ENCODE measurements at regions not wholly inside any gene's neighbourhood (a gene's known extent, or its start where the extent isn't known, plus 50 kb on each side); places are given as distances from the start of the nearest gene placed in this dataset.
A peak's percentile ranks its signal among the peaks of the same experiment; 100 is the strongest.

DNA sequence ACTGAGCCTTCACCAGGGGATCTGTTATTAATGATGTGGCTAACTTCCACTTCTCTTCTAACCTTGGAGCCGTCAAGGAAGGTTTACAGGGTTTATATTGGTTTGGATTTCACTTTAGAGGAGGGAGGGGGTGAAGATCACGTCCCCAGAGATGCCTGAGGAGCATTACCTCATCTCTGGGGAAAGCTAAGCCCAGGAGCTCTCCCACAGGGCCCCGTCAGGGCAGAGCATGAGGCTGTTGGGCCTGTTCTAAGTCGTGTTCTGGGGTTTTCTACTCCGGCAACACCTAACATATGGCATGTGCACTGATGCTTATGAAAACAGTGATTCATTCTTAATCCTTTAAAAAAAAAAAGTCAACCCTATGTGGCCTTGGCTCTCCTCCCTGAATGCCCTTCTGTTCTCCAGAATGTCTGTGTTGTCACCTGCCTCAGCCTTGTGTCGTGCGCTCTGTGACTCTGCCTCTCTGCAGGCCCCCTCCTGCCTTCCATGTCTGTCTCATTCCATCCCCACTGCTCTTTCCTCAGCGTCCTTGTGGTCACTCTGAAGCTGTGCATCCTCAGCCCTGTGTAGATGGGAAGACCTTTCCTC is 97.4 kb upstream of the JARID2 start (continued):
- TF ChIP-seq ZNF654 (tag by site-specific recombination; IDR thresholded peaks at IDR 0.05; ENCODE audit: low read depth) (no peak), TRIM28 (IDR thresholded peaks at IDR 0.05; ENCODE audit: borderline replicate concordance, low read length) (no peak), ZNF132 (tag by site-specific recombination; IDR thresholded peaks at IDR 0.05; ENCODE audit: borderline replicate concordance) (no peak), ZNF561 (tag by site-specific recombination; IDR thresholded peaks at IDR 0.05; ENCODE audit: borderline replicate concordance) (peak; percentile 60; the same call in 1 of the 2 replicates), ZBTB8A (tag by site-specific recombination; IDR thresholded peaks at IDR 0.05) (peak; percentile 55), SALL2 (tag by site-specific recombination; IDR thresholded peaks at IDR 0.05; ENCODE audit: borderline replicate concordance) (no peak), ZNF157 (tag by site-specific recombination; IDR thresholded peaks at IDR 0.05) (no peak), BCL11A (tag by site-specific recombination; IDR thresholded peaks at IDR 0.05; ENCODE audit: low read depth) (no peak), ZNF248 (tag by site-specific recombination; IDR thresholded peaks at IDR 0.05) (no peak), ZNF302 (tag by site-specific recombination; IDR thresholded peaks at IDR 0.05; ENCODE audit: low read depth) (no peak), GLIS2 (tag by site-specific recombination; IDR thresholded peaks at IDR 0.05) (peak; percentile 47), ZNF274 (IDR thresholded peaks at IDR 0.05; ENCODE audit: low read length) (no peak), ZNF274 (tag by site-specific recombination; IDR thresholded peaks at IDR 0.05; ENCODE audit: borderline replicate concordance) (no peak), ZNF416 (tag by site-specific recombination; IDR thresholded peaks at IDR 0.05) (no peak), MEIS1 (CRISPR knock-in tag; IDR thresholded peaks at IDR 0.05; ENCODE audit: borderline replicate concordance) (no peak), ZNF169 (tag by site-specific recombination; IDR thresholded peaks at IDR 0.05) (no peak), ZNF239 (tag by site-specific recombination; IDR thresholded peaks at IDR 0.05) (no peak), OVOL3 (tag by site-specific recombination; IDR thresholded peaks at IDR 0.05) (no peak), ZNF354C (tag by site-specific recombination; IDR thresholded peaks at IDR 0.05; ENCODE audit: borderline replicate concordance, low read depth) (no peak), ZNF670 (tag by site-specific recombination; IDR thresholded peaks at IDR 0.05; ENCODE audit: low read depth) (no peak), YY2 (tag by site-specific recombination; IDR thresholded peaks at IDR 0.05) (no peak), HOXD13 (CRISPR knock-in tag; IDR thresholded peaks at IDR 0.05; ENCODE audit: borderline replicate concordance) (no peak)
- TF ChIP-seq, protein P1, sequence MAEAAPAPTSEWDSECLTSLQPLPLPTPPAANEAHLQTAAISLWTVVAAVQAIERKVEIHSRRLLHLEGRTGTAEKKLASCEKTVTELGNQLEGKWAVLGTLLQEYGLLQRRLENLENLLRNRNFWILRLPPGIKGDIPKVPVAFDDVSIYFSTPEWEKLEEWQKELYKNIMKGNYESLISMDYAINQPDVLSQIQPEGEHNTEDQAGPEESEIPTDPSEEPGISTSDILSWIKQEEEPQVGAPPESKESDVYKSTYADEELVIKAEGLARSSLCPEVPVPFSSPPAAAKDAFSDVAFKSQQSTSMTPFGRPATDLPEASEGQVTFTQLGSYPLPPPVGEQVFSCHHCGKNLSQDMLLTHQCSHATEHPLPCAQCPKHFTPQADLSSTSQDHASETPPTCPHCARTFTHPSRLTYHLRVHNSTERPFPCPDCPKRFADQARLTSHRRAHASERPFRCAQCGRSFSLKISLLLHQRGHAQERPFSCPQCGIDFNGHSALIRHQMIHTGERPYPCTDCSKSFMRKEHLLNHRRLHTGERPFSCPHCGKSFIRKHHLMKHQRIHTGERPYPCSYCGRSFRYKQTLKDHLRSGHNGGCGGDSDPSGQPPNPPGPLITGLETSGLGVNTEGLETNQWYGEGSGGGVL (tag by site-specific recombination; IDR thresholded peaks at IDR 0.05) = no peak
- TF ChIP-seq, protein P2, sequence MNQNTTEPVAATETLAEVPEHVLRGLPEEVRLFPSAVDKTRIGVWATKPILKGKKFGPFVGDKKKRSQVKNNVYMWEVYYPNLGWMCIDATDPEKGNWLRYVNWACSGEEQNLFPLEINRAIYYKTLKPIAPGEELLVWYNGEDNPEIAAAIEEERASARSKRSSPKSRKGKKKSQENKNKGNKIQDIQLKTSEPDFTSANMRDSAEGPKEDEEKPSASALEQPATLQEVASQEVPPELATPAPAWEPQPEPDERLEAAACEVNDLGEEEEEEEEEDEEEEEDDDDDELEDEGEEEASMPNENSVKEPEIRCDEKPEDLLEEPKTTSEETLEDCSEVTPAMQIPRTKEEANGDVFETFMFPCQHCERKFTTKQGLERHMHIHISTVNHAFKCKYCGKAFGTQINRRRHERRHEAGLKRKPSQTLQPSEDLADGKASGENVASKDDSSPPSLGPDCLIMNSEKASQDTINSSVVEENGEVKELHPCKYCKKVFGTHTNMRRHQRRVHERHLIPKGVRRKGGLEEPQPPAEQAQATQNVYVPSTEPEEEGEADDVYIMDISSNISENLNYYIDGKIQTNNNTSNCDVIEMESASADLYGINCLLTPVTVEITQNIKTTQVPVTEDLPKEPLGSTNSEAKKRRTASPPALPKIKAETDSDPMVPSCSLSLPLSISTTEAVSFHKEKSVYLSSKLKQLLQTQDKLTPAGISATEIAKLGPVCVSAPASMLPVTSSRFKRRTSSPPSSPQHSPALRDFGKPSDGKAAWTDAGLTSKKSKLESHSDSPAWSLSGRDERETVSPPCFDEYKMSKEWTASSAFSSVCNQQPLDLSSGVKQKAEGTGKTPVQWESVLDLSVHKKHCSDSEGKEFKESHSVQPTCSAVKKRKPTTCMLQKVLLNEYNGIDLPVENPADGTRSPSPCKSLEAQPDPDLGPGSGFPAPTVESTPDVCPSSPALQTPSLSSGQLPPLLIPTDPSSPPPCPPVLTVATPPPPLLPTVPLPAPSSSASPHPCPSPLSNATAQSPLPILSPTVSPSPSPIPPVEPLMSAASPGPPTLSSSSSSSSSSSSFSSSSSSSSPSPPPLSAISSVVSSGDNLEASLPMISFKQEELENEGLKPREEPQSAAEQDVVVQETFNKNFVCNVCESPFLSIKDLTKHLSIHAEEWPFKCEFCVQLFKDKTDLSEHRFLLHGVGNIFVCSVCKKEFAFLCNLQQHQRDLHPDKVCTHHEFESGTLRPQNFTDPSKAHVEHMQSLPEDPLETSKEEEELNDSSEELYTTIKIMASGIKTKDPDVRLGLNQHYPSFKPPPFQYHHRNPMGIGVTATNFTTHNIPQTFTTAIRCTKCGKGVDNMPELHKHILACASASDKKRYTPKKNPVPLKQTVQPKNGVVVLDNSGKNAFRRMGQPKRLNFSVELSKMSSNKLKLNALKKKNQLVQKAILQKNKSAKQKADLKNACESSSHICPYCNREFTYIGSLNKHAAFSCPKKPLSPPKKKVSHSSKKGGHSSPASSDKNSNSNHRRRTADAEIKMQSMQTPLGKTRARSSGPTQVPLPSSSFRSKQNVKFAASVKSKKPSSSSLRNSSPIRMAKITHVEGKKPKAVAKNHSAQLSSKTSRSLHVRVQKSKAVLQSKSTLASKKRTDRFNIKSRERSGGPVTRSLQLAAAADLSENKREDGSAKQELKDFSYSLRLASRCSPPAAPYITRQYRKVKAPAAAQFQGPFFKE (tag by site-specific recombination; IDR thresholded peaks at IDR 0.05; ENCODE audit: borderline replicate concordance) = no peak
- TF ChIP-seq, protein P3, sequence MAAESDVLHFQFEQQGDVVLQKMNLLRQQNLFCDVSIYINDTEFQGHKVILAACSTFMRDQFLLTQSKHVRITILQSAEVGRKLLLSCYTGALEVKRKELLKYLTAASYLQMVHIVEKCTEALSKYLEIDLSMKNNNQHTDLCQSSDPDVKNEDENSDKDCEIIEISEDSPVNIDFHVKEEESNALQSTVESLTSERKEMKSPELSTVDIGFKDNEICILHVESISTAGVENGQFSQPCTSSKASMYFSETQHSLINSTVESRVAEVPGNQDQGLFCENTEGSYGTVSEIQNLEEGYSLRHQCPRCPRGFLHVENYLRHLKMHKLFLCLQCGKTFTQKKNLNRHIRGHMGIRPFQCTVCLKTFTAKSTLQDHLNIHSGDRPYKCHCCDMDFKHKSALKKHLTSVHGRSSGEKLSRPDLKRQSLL (tag by site-specific recombination; IDR thresholded peaks at IDR 0.05) = no peak
- TF ChIP-seq, protein P4, sequence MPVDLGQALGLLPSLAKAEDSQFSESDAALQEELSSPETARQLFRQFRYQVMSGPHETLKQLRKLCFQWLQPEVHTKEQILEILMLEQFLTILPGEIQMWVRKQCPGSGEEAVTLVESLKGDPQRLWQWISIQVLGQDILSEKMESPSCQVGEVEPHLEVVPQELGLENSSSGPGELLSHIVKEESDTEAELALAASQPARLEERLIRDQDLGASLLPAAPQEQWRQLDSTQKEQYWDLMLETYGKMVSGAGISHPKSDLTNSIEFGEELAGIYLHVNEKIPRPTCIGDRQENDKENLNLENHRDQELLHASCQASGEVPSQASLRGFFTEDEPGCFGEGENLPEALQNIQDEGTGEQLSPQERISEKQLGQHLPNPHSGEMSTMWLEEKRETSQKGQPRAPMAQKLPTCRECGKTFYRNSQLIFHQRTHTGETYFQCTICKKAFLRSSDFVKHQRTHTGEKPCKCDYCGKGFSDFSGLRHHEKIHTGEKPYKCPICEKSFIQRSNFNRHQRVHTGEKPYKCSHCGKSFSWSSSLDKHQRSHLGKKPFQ (tag by site-specific recombination; IDR thresholded peaks at IDR 0.05) = no peak
- TF ChIP-seq, protein P5, sequence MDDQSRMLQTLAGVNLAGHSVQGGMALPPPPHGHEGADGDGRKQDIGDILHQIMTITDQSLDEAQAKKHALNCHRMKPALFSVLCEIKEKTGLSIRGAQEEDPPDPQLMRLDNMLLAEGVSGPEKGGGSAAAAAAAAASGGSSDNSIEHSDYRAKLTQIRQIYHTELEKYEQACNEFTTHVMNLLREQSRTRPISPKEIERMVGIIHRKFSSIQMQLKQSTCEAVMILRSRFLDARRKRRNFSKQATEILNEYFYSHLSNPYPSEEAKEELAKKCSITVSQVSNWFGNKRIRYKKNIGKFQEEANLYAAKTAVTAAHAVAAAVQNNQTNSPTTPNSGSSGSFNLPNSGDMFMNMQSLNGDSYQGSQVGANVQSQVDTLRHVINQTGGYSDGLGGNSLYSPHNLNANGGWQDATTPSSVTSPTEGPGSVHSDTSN (CRISPR knock-in tag; IDR thresholded peaks at IDR 0.05) = no peak
- TF ChIP-seq, protein P6, sequence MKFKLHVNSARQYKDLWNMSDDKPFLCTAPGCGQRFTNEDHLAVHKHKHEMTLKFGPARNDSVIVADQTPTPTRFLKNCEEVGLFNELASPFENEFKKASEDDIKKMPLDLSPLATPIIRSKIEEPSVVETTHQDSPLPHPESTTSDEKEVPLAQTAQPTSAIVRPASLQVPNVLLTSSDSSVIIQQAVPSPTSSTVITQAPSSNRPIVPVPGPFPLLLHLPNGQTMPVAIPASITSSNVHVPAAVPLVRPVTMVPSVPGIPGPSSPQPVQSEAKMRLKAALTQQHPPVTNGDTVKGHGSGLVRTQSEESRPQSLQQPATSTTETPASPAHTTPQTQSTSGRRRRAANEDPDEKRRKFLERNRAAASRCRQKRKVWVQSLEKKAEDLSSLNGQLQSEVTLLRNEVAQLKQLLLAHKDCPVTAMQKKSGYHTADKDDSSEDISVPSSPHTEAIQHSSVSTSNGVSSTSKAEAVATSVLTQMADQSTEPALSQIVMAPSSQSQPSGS (tag by site-specific recombination; IDR thresholded peaks at IDR 0.05; ENCODE audit: low read depth) = peak; percentile 90
